Prostate gland (tissue), 2 donors: ENCODE measurements at regions not wholly inside any gene's neighbourhood (a gene's known extent, or its start where the extent isn't known, plus 50 kb on each side); places are given as distances from the start of the nearest gene placed in this dataset.

Source experiments
- POLR2AphosphoS5 ChIP-seq: sonication (generic); formaldehyde crosslinking; IDR thresholded peaks from one replicate; pipeline ENCODE4 v1.6.1; 2017; ENCODE audit warnings: antibody characterized with exemption
- TF ChIP-seq, protein P1 (sequence below), 4 experiments: fragments of 200-600 bp in 2 of 4; fragments of 450-650 bp in 2 of 4; sonication (generic) in 2 of 4; IDR thresholded peaks; 1 replicate in 3 of 4; 2 replicates in 1 of 4; pipeline ENCODE4 v1.5.1; 2016 to 2019; ENCODE audit warnings: antibody characterized with exemption in 4 of 4, mild to moderate bottlenecking in 2 of 4, moderate library complexity in 2 of 4

DNA sequence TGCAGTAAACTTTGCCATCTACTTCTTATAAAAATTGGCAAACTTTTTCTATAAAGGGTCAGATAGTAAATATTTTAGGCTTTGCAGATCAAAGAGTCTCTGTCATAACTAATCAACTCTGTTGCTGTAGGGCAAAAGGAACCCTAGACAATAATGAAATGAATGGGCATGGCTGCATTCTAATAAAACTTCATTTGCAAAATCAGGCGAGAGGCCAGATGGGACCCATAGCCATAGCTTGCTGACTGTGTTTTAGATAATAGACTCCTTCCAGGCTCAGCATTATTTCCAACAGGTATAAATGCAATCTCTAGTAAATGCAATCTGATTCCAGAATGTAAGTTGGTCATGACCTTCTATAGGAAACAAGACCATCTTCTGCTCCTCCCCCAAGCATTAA lies 490.7 kb downstream of the TOX3 start:
- TF ChIP-seq, protein P1, sequence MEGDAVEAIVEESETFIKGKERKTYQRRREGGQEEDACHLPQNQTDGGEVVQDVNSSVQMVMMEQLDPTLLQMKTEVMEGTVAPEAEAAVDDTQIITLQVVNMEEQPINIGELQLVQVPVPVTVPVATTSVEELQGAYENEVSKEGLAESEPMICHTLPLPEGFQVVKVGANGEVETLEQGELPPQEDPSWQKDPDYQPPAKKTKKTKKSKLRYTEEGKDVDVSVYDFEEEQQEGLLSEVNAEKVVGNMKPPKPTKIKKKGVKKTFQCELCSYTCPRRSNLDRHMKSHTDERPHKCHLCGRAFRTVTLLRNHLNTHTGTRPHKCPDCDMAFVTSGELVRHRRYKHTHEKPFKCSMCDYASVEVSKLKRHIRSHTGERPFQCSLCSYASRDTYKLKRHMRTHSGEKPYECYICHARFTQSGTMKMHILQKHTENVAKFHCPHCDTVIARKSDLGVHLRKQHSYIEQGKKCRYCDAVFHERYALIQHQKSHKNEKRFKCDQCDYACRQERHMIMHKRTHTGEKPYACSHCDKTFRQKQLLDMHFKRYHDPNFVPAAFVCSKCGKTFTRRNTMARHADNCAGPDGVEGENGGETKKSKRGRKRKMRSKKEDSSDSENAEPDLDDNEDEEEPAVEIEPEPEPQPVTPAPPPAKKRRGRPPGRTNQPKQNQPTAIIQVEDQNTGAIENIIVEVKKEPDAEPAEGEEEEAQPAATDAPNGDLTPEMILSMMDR (IDR thresholded peaks at IDR 0.05) = no peak
- TF ChIP-seq POLR2AphosphoS5 = no peak
